ENCODE measurements at regions not wholly inside any gene's neighbourhood (a gene's known extent, or its start where the extent isn't known, plus 50 kb on each side); places are given as distances from the start of the nearest gene placed in this dataset.

- H3K9me3 ChIP-seq = no peaks in the 10 kb centered on the region
- no peak overlapping the region for H3K27ac ChIP-seq
- no peaks in the 10 kb centered on the region for H3K36me3 ChIP-seq
- H3K4me1 ChIP-seq (ENCODE audit: control insufficient read depth in 1 of 2, insufficient read depth in 1 of 2, low read depth in 1 of 2, low read length in 1 of 2) = no peaks in the 10 kb centered on the region
- no peak for TF ChIP-seq CTCF (IDR thresholded peaks at IDR 0.05)
- H3K4me3 ChIP-seq (ENCODE audit: low read depth in 1 of 2, low read length in 1 of 2) = no peak overlapping the region
- no peaks in the 10 kb centered on the region for H3K27me3 ChIP-seq
Observed at GRCh38 chr12:86659985-86660384, 403.8 kb upstream of the MGAT4C start.

DNA sequence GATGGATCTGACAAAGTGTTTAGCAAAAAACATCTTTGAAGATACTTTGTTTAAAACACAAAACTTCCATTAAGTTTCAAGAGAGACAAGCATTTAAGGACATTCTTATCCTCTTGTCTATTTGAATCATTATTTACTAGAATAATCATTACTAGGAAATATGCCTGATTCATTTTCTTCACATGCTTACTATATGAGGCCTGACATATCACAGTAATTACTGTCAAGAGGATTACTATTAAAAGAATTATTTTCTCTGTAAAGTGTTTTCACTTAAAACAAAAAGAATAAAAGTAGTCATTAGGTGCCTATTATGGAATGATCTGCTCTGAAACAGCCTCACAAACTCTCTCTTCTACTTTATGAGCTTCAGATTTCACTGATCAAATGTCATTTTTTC is 402.1 kb upstream of the MGAT4C start:
- Histone ChIP-seq H3K27me3 (no peaks in the 10 kb centered on the region), H3K4me1 (ENCODE audit: control insufficient read depth in 1 of 2, insufficient read depth in 1 of 2, low read depth in 1 of 2, low read length in 1 of 2) (no peaks in the 10 kb centered on the region), H3K36me3 (no peaks in the 10 kb centered on the region), H3K27ac (no peak overlapping the region), H3K4me3 (ENCODE audit: low read depth in 1 of 2, low read length in 1 of 2) (no peak overlapping the region), H3K9me3 (no peaks in the 10 kb centered on the region)
- no peak for TF ChIP-seq CTCF (IDR thresholded peaks at IDR 0.05)

GRCh38 chr12:86647800-86648199 is 391.6 kb upstream of the MGAT4C start:
- Histone ChIP-seq H3K9me3 (no peaks in the 10 kb centered on the region), H3K4me3 (ENCODE audit: low read depth in 1 of 2, low read length in 1 of 2) (no peak overlapping the region), H3K4me1 (ENCODE audit: control insufficient read depth in 1 of 2, insufficient read depth in 1 of 2, low read depth in 1 of 2, low read length in 1 of 2) (no peaks in the 10 kb centered on the region), H3K27ac (no peak overlapping the region), H3K36me3 (no peaks in the 10 kb centered on the region), H3K27me3 (no peaks in the 10 kb centered on the region)
- no peak for TF ChIP-seq CTCF (IDR thresholded peaks at IDR 0.05)

GRCh38 chr12:86634456-86635410 is 378.5 kb upstream of the MGAT4C start:
- no peak overlapping the region for H3K27ac ChIP-seq
- H3K9me3 ChIP-seq = no peaks in the 10 kb centered on the region
- no peak overlapping the region for H3K4me3 ChIP-seq (ENCODE audit: low read depth in 1 of 2, low read length in 1 of 2)
- no peaks in the 10 kb centered on the region for H3K27me3 ChIP-seq
- no peaks in the 10 kb centered on the region for H3K36me3 ChIP-seq
- TF ChIP-seq CTCF (IDR thresholded peaks at IDR 0.05) = no peak
- H3K4me1 ChIP-seq (ENCODE audit: control insufficient read depth in 1 of 2, insufficient read depth in 1 of 2, low read depth in 1 of 2, low read length in 1 of 2) = no peaks in the 10 kb centered on the region

- Histone ChIP-seq H3K9me3 (peaks cover 3% of the 10 kb centered on the region), H3K4me3 (ENCODE audit: low read depth in 1 of 2, low read length in 1 of 2) (no peak overlapping the region), H3K4me1 (ENCODE audit: control insufficient read depth in 1 of 2, insufficient read depth in 1 of 2, low read depth in 1 of 2, low read length in 1 of 2) (no peaks in the 10 kb centered on the region), H3K27me3 (no peaks in the 10 kb centered on the region), H3K27ac (no peak overlapping the region), H3K36me3 (no peaks in the 10 kb centered on the region)
- no peak for TF ChIP-seq CTCF (IDR thresholded peaks at IDR 0.05)
Observed at GRCh38 chr12:86627001-86627400, 370.8 kb upstream of the MGAT4C start.
